ENCODE measurements at regions not wholly inside any gene's neighbourhood (a gene's known extent, or its start where the extent isn't known, plus 50 kb on each side); places are given as distances from the start of the nearest gene placed in this dataset.

- no peak overlapping the region for H3K27ac ChIP-seq
- TF ChIP-seq CTCF (conservative IDR thresholded peaks at IDR 0.05) (no peak), ZFX (IDR thresholded peaks at IDR 0.05) (no peak)
Measured at GRCh38 chr3:150264561-150265279, 143.4 kb upstream of the TSC22D2 start.

- no peak for TF ChIP-seq CTCF (conservative IDR thresholded peaks at IDR 0.05)
- no peak for TF ChIP-seq ZFX (IDR thresholded peaks at IDR 0.05)
- no peak overlapping the region for H3K27ac ChIP-seq
Measured at GRCh38 chr3:150261958-150262357, 146.1 kb upstream of the TSC22D2 start.

GRCh38 chr3:150261418-150261817 lies 146.7 kb upstream of the TSC22D2 start:
- TF ChIP-seq CTCF (conservative IDR thresholded peaks at IDR 0.05) = no peak
- no peak for TF ChIP-seq ZFX (IDR thresholded peaks at IDR 0.05)
- no peak overlapping the region for H3K27ac ChIP-seq

- no peak overlapping the region for H3K27ac ChIP-seq
- TF ChIP-seq ZFX (IDR thresholded peaks at IDR 0.05) = no peak
- TF ChIP-seq CTCF (conservative IDR thresholded peaks at IDR 0.05) = no peak
Measured at GRCh38 chr3:150260398-150260710, 147.7 kb upstream of the TSC22D2 start.

GRCh38 chr3:150259526-150260397 lies 148.3 kb upstream of the TSC22D2 start:
- no peak overlapping the region for H3K27ac ChIP-seq
- TF ChIP-seq ZFX (IDR thresholded peaks at IDR 0.05) (no peak), CTCF (conservative IDR thresholded peaks at IDR 0.05) (no peak)

GRCh38 chr3:150256782-150257181 lies 151.3 kb upstream of the TSC22D2 start:
- no peak overlapping the region for H3K27ac ChIP-seq
- TF ChIP-seq CTCF (conservative IDR thresholded peaks at IDR 0.05) = no peak
- TF ChIP-seq ZFX (IDR thresholded peaks at IDR 0.05) = no peak

GRCh38 chr3:150256318-150256717 lies 151.8 kb upstream of the TSC22D2 start:
- TF ChIP-seq CTCF (conservative IDR thresholded peaks at IDR 0.05) = no peak
- TF ChIP-seq ZFX (IDR thresholded peaks at IDR 0.05) = no peak
- no peak overlapping the region for H3K27ac ChIP-seq

Data from C4-2B (cell line).